Transverse colon (tissue), 3 donors: ENCODE measurements at regions not wholly inside any gene's neighbourhood (a gene's known extent, or its start where the extent isn't known, plus 50 kb on each side); places are given as distances from the start of the nearest gene placed in this dataset.

Experiments used
- EP300 ChIP-seq: sonication (generic); formaldehyde crosslinking; IDR thresholded peaks from one replicate; pipeline ENCODE4 v1.6.1; 2017; ENCODE audit warnings: antibody characterized with exemption, low read depth
- TF ChIP-seq, protein P1 (sequence below), 5 experiments: fragments of 200-600 bp in 3 of 5; fragments of 450-650 bp in 2 of 5; sonication (generic) in 3 of 5; IDR thresholded peaks; 1 replicate in 2 of 5; 2 replicates in 3 of 5; pipeline ENCODE4 v1.5.1; 2016 to 2017; ENCODE audit warnings: antibody characterized with exemption in 5 of 5, inconsistent platforms in 3 of 5, mild to moderate bottlenecking in 2 of 5, moderate library complexity in 1 of 5

DNA sequence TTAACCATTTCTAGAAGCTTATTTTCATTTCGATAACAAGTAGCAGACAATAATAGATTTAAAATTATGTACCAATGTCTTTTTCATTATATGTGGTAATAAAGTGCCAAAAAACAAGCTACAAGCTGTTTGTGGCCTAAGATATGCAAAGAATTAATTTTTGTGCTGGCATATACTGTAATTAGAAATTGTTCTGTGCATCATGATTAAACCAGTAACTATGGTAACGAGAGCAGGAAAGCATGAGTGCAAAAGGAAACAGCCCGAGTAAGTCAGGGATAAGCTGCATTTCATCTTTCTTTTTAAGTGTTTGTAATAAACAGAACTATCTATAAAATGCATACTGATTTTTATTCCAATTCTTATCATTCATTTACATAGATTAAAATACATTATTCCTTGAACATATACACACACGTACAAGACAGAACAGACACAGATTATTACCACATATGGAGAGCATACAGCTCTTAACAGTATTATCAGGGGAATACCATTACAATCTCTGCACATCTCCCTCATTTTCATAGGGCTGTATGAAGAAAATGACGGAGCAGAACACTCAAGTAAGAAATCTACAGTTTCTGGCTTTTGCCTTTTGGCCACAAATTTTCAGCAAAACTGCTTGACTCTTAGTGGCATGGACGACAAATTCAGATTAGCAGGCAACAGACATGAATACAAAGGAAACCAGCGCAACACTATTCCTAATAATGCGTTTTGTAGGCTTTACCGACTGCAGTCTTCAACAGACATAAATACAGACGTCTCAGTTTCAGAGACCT is 121.3 kb upstream of the WDR17 start:
- TF ChIP-seq, protein P1, sequence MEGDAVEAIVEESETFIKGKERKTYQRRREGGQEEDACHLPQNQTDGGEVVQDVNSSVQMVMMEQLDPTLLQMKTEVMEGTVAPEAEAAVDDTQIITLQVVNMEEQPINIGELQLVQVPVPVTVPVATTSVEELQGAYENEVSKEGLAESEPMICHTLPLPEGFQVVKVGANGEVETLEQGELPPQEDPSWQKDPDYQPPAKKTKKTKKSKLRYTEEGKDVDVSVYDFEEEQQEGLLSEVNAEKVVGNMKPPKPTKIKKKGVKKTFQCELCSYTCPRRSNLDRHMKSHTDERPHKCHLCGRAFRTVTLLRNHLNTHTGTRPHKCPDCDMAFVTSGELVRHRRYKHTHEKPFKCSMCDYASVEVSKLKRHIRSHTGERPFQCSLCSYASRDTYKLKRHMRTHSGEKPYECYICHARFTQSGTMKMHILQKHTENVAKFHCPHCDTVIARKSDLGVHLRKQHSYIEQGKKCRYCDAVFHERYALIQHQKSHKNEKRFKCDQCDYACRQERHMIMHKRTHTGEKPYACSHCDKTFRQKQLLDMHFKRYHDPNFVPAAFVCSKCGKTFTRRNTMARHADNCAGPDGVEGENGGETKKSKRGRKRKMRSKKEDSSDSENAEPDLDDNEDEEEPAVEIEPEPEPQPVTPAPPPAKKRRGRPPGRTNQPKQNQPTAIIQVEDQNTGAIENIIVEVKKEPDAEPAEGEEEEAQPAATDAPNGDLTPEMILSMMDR (IDR thresholded peaks at IDR 0.05): no peak
- no peak for TF ChIP-seq EP300
